H1 (cell line): ENCODE measurements at regions not wholly inside any gene's neighbourhood (a gene's known extent, or its start where the extent isn't known, plus 50 kb on each side); places are given as distances from the start of the nearest gene placed in this dataset.

Source experiments
- CTCF ChIA-PET: fragments of 300-600 bp; sonication (Branson Sonifier 250); formaldehyde crosslinking; loops from one replicate; lab custom pipeline; 2021; ENCODE audit not compliant: partially characterized antibody; lab: Charles Lee
- POLR2A ChIA-PET: fragments of 300-600 bp; sonication (Branson Sonifier 250); formaldehyde crosslinking; loops from one replicate; lab custom pipeline; 2021; ENCODE audit warnings: inconsistent platforms; ENCODE audit not compliant: partially characterized antibody; lab: Charles Lee
- DNase-seq, 2 experiments: peaks; one replicate each; pipeline versions ENCODE4 v3.0.0 to v3.0.0-alpha.2; 2010 to 2022; ENCODE audit warnings: low spot score in 2 of 2, low read depth in 1 of 2, mixed read lengths in 1 of 2
- FAIRE-seq: peaks from 2 replicates; lab custom pipeline; 2011; peaks lifted over from hg19 to GRCh38; lab: Jason Lieb, UNC
- H2AFZ ChIP-seq: 2 replicates; pipeline ENCODE4 v1.8.1; 2012; ENCODE audit warnings: low read length, inconsistent platforms
- H2AK5ac ChIP-seq: 2 replicates; pipeline ENCODE4 v1.6.1; 2013; ENCODE audit warnings: low read depth, low read length
- H2BK120ac ChIP-seq: replicated peaks from 2 replicates; pipeline ENCODE3; 2013; ENCODE audit warnings: low read depth, low read length, inconsistent platforms
- H2BK12ac ChIP-seq: 2 replicates; pipeline ENCODE4 v1.6.1; 2013; ENCODE audit warnings: low read depth, low read length
- H2BK15ac ChIP-seq: 2 replicates; pipeline ENCODE4 v1.6.1; 2013; ENCODE audit warnings: low read length
- H2BK20ac ChIP-seq: 2 replicates; pipeline ENCODE4 v1.6.1; 2013; ENCODE audit warnings: low read length
- H2BK5ac ChIP-seq: 2 replicates; pipeline ENCODE4 v1.6.1; 2013; ENCODE audit warnings: low read depth, low read length
- H3K14ac ChIP-seq: 2 replicates; pipeline ENCODE4 v1.6.1; 2013; ENCODE audit warnings: inconsistent platforms; ENCODE audit not compliant: insufficient read length
- H3K18ac ChIP-seq: 2 replicates; pipeline ENCODE4 v1.6.1; 2013; ENCODE audit warnings: low read length; ENCODE audit errors: extremely low read depth
- H3K23ac ChIP-seq: 2 replicates; pipeline ENCODE4 v1.6.1; 2013; ENCODE audit warnings: inconsistent platforms; ENCODE audit not compliant: insufficient read length
- H3K23me2 ChIP-seq: 2 replicates; pipeline ENCODE4 v1.6.1; 2013; ENCODE audit warnings: low read depth, low read length
- H3K27ac ChIP-seq: 2 replicates; pipeline ENCODE4 v1.6.1; 2011; ENCODE audit warnings: low read depth, low read length, inconsistent platforms
- H3K27me3 ChIP-seq, 4 experiments: replicated peaks in 1 of 4; 1 replicate in 1 of 4; 2 replicates in 3 of 4; pipeline versions ENCODE4 v1.6.1 to v1.8.1; 2011 to 2013; ENCODE audit warnings: low read length in 3 of 4, mild to moderate bottlenecking in 3 of 4, inconsistent platforms in 2 of 4, mixed read lengths in 2 of 4, moderate library complexity in 1 of 4; ENCODE audit not compliant: control insufficient read depth in 3 of 4, insufficient read depth in 3 of 4; ENCODE audit errors: extremely low read depth in 1 of 4
- H3K36me3 ChIP-seq, 4 experiments: 2 replicates each; pipeline versions ENCODE4 v1.6.1 to v1.8.1; 2011 to 2013; ENCODE audit warnings: mild to moderate bottlenecking in 4 of 4, low read length in 3 of 4, moderate library complexity in 2 of 4, control low read depth in 1 of 4, inconsistent platforms in 1 of 4; ENCODE audit not compliant: insufficient read depth in 4 of 4, control insufficient read depth in 2 of 4
- H3K4ac ChIP-seq: replicated peaks from 2 replicates; pipeline ENCODE3; 2013; ENCODE audit warnings: low read length, low read depth, mixed read lengths, inconsistent platforms; ENCODE audit not compliant: insufficient read length
- H3K4me1 ChIP-seq, 4 experiments: replicated peaks in 1 of 4; 1 replicate in 1 of 4; 2 replicates in 3 of 4; pipeline versions ENCODE4 v1.6.1 to v1.8.1; 2011 to 2013; ENCODE audit warnings: low read length in 3 of 4, inconsistent platforms in 2 of 4, mixed read lengths in 1 of 4; ENCODE audit not compliant: insufficient read depth in 4 of 4, control insufficient read depth in 3 of 4
- H3K4me2 ChIP-seq, 2 experiments: 2 replicates each; pipeline versions ENCODE4 v1.6.1 to v1.8.1; 2011 to 2013; ENCODE audit warnings: low read depth in 2 of 2, low read length in 2 of 2, control low read depth in 1 of 2, inconsistent platforms in 1 of 2, mild to moderate bottlenecking in 1 of 2; ENCODE audit not compliant: insufficient read depth in 1 of 2
- H3K4me3 ChIP-seq, 4 experiments: fragments of 200-600, 300-600 bp in 1 of 4; sonication (generic), shearing (Covaris generic), sonication (Bioruptor Twin) in 1 of 4; 2 replicates each; pipeline versions ENCODE4 v1.5.1 to v1.8.1; 2011 to 2016; ENCODE audit warnings: low read length in 4 of 4, low read depth in 3 of 4, control low read depth in 2 of 4, inconsistent platforms in 2 of 4, mild to moderate bottlenecking in 2 of 4, mixed read lengths in 1 of 4, moderate library complexity in 1 of 4; ENCODE audit not compliant: insufficient read depth in 2 of 4; ENCODE audit errors: extremely low read depth in 1 of 4
- H3K56ac ChIP-seq: replicated peaks from 2 replicates; pipeline ENCODE3; 2013; ENCODE audit warnings: low read depth, mild to moderate bottlenecking, mixed read lengths, low read length, inconsistent platforms; ENCODE audit not compliant: insufficient read length
- H3K79me1 ChIP-seq: 2 replicates; pipeline ENCODE4 v1.6.1; 2013; ENCODE audit warnings: low read depth, low read length, control low read depth
- H3K79me2 ChIP-seq, 2 experiments: 2 replicates each; pipeline versions ENCODE4 v1.6.1 to v1.8.1; 2012 to 2013; ENCODE audit warnings: low read length in 2 of 2, mild to moderate bottlenecking in 2 of 2, inconsistent platforms in 1 of 2; ENCODE audit not compliant: insufficient read depth in 2 of 2, control insufficient read depth in 1 of 2
- H3K9ac ChIP-seq, 4 experiments: replicated peaks in 1 of 4; 1 replicate in 1 of 4; 2 replicates in 3 of 4; pipeline versions ENCODE4 v1.6.1 to v1.8.1; 2011 to 2013; ENCODE audit warnings: low read depth in 3 of 4, low read length in 3 of 4, control low read depth in 2 of 4, mild to moderate bottlenecking in 2 of 4, moderate library complexity in 2 of 4, inconsistent platforms in 1 of 4; ENCODE audit errors: extremely low read depth in 1 of 4
- H3K9me3 ChIP-seq, 2 experiments: 2 replicates each; pipeline versions ENCODE4 v1.6.1 to v1.8.1; 2012 to 2013; ENCODE audit warnings: mild to moderate bottlenecking in 2 of 2, moderate library complexity in 2 of 2, control low read depth in 1 of 2, inconsistent platforms in 1 of 2, low read depth in 1 of 2, low read length in 1 of 2, mixed read lengths in 1 of 2; ENCODE audit not compliant: insufficient read depth in 2 of 2
- H4K20me1 ChIP-seq, 2 experiments: replicated peaks in 1 of 2; 2 replicates each; pipeline versions ENCODE3 to v1.8.1; 2011 to 2013; ENCODE audit warnings: inconsistent platforms in 2 of 2, low read length in 2 of 2, mild to moderate bottlenecking in 1 of 2; ENCODE audit not compliant: insufficient read depth in 2 of 2, control insufficient read depth in 1 of 2
- H4K5ac ChIP-seq: 2 replicates; pipeline ENCODE4 v1.6.1; 2013; ENCODE audit warnings: low read length, low read depth, mixed read lengths, inconsistent platforms; ENCODE audit not compliant: insufficient read length
- H4K8ac ChIP-seq: 2 replicates; pipeline ENCODE4 v1.8.0; 2013; ENCODE audit warnings: mild to moderate bottlenecking, moderate library complexity, low read length, inconsistent platforms; ENCODE audit not compliant: insufficient read depth; ENCODE audit errors: extremely low read depth
- H4K91ac ChIP-seq: replicated peaks from 2 replicates; pipeline ENCODE3; 2013; ENCODE audit warnings: low read length, mixed read lengths, inconsistent platforms; ENCODE audit not compliant: insufficient read length
- CHD2 ChIP-seq: IDR thresholded peaks from 2 replicates; pipeline ENCODE4 v1.6.1; 2012; ENCODE audit warnings: low read length, improper control_type of control experiment
- GABPA ChIP-seq: IDR thresholded peaks from 2 replicates; pipeline ENCODE4 v1.6.1; 2011; ENCODE audit warnings: mild to moderate bottlenecking, low read length, moderate library complexity, borderline replicate concordance; ENCODE audit not compliant: insufficient read depth
- HDAC2 ChIP-seq, 2 experiments: fragments of 300-600 bp in 1 of 2; sonication (generic) in 1 of 2; IDR thresholded peaks; 2 replicates each; pipeline ENCODE4 v1.6.1; 2011 to 2012; ENCODE audit warnings: low read depth in 2 of 2, low read length in 2 of 2, mild to moderate bottlenecking in 2 of 2, moderate library complexity in 2 of 2, borderline replicate concordance in 1 of 2, inconsistent platforms in 1 of 2
- JUND ChIP-seq: IDR thresholded peaks from 2 replicates; pipeline ENCODE4 v1.6.1; 2011; ENCODE audit warnings: mild to moderate bottlenecking, improper control_type of control experiment, low read length
- NANOG ChIP-seq: IDR thresholded peaks from 2 replicates; pipeline ENCODE4 v1.6.1; 2011; ENCODE audit warnings: low read length, low read depth, mild to moderate bottlenecking, inconsistent platforms; ENCODE audit not compliant: insufficient read depth, poor library complexity, severe bottlenecking
- POLR2A ChIP-seq, 2 experiments: IDR thresholded peaks; 1 replicate in 1 of 2; 2 replicates in 1 of 2; pipeline ENCODE4 v1.6.1; 2011; ENCODE audit warnings: low read depth in 2 of 2, low read length in 2 of 2, mild to moderate bottlenecking in 2 of 2; ENCODE audit errors: control extremely low read depth in 1 of 2
- RBBP5 ChIP-seq: IDR thresholded peaks from 2 replicates; pipeline ENCODE4 v1.7.1; 2012; ENCODE audit warnings: low read depth, mild to moderate bottlenecking, inconsistent platforms, low read length, moderate library complexity, borderline replicate concordance
- SAP30 ChIP-seq: fragments of 300-600 bp; sonication (generic); IDR thresholded peaks from 2 replicates; pipeline ENCODE4 v1.7.1; 2012; ENCODE audit warnings: low read length, moderate library complexity, mild to moderate bottlenecking, inconsistent platforms; ENCODE audit not compliant: insufficient read depth, insufficient replicate concordance
- SIN3A ChIP-seq, 2 experiments: IDR thresholded peaks in 1 of 2; conservative IDR thresholded peaks in 1 of 2; 2 replicates each; pipeline ENCODE4 v1.6.1; 2011 to 2012; ENCODE audit warnings: low read length in 2 of 2, improper control_type of control experiment in 1 of 2, low read depth in 1 of 2, mild to moderate bottlenecking in 1 of 2
- SIRT6 ChIP-seq: IDR thresholded peaks from one replicate; pipeline ENCODE4 v1.7.1; 2012; ENCODE audit warnings: low read length, inconsistent platforms
- SUZ12 ChIP-seq: fragments of 200-600 bp; sonication (generic); IDR thresholded peaks from 2 replicates; pipeline ENCODE4 v1.6.1; 2012; ENCODE audit warnings: mild to moderate bottlenecking, inconsistent platforms, low read length, moderate library complexity, mixed read lengths
- USF2 ChIP-seq: IDR thresholded peaks from 2 replicates; pipeline ENCODE4 v1.6.1; 2011; ENCODE audit warnings: low read length, improper control_type of control experiment
- WGBS, 2 experiments: shearing (Covaris generic) in 1 of 2; methylation state at CpG; one replicate each; pipeline versions ENCODE4 v1.1.6 to v1.1.7; 2013 to 2015; ENCODE audit warnings: low lambda C conversion rate in 2 of 2, mixed read lengths in 2 of 2, inconsistent platforms in 1 of 2, low coverage in 1 of 2, missing lambda C conversion rate in 1 of 2; ENCODE audit not compliant: insufficient replicate concordance in 2 of 2, insufficient coverage in 1 of 2, insufficient read length in 1 of 2; ENCODE audit errors: extremely low coverage in 1 of 2, missing lambda C conversion rate in 1 of 2; 5-methylcytosine and 5-hydroxymethylcytosine counted together

GRCh38 chr13:85366759-85367417 lies 432.3 kb downstream of the SLITRK6 start:
- no peak overlapping the region for H2BK15ac ChIP-seq
- H3K9me3 ChIP-seq = peaks cover 0 to 2% of the 10 kb centered on the region in 2 experiments; a peak in 1 of 4 replicates
- no peak overlapping the region for H2BK12ac ChIP-seq
- H4K5ac ChIP-seq = no peak overlapping the region
- CTCF ChIA-PET = no interaction called here
- H3K4me2 ChIP-seq = no peak overlapping the region
- H2BK20ac ChIP-seq = no peak overlapping the region
- no peaks in the 10 kb centered on the region for H3K23me2 ChIP-seq
- no peak overlapping the region for H3K14ac ChIP-seq
- H3K4me1 ChIP-seq = no peaks in the 10 kb centered on the region
- no peaks in the 10 kb centered on the region for H3K27me3 ChIP-seq
- no peak overlapping the region for H2BK5ac ChIP-seq
- H3K79me2 ChIP-seq = no peaks in the 10 kb centered on the region
- H3K18ac ChIP-seq = no peak overlapping the region
- no peaks in the 10 kb centered on the region for H3K36me3 ChIP-seq
- FAIRE-seq (no peak), DNase-seq (no peak)
- no peak overlapping the region for H2AFZ ChIP-seq
- H3K9ac ChIP-seq = no peak overlapping the region
- POLR2A ChIA-PET = no interaction called here
- H3K4me3 ChIP-seq = no peak overlapping the region
- H4K91ac ChIP-seq = no peak overlapping the region
- H4K8ac ChIP-seq = no peak overlapping the region
- WGBS, 2 experiments = 89% methylated on average over 5 of the region's 5 CpGs; no CpG with 5 or more reads in 1 of the 2 experiments
- no peak overlapping the region for H2AK5ac ChIP-seq
- H3K23ac ChIP-seq = no peak overlapping the region
- no peak overlapping the region for H3K56ac ChIP-seq
- no peaks in the 10 kb centered on the region for H3K79me1 ChIP-seq
- H3K27ac ChIP-seq = no peak overlapping the region
- no peaks in the 10 kb centered on the region for H4K20me1 ChIP-seq
- no peak overlapping the region for H2BK120ac ChIP-seq
- no peak overlapping the region for H3K4ac ChIP-seq
- no peak for TF ChIP-seq GABPA
- TF ChIP-seq SUZ12 = no peak
- TF ChIP-seq SAP30 = no peak
- TF ChIP-seq RBBP5 = no peak
- TF ChIP-seq JUND = no peak
- TF ChIP-seq SIN3A (conservative IDR thresholded peaks at IDR 0.05 in 1 of 2, IDR thresholded peaks at IDR 0.05 in 1 of 2; ENCODE audit: low read depth in 1 of 2, low read length in 2 of 2) = no peak
- no peak for TF ChIP-seq SIRT6
- TF ChIP-seq HDAC2 (IDR thresholded peaks at IDR 0.05; ENCODE audit: borderline replicate concordance in 1 of 2, low read depth in 2 of 2, low read length in 2 of 2) = no peak
- TF ChIP-seq NANOG = no peak
- no peak for TF ChIP-seq USF2
- no peak for TF ChIP-seq CHD2
- no peak for TF ChIP-seq POLR2A (IDR thresholded peaks at IDR 0.05; ENCODE audit: control extremely low read depth in 1 of 2, low read depth in 2 of 2, low read length in 2 of 2)
